ENCODE measurements at regions not wholly inside any gene's neighbourhood (a gene's known extent, or its start where the extent isn't known, plus 50 kb on each side); places are given as distances from the start of the nearest gene placed in this dataset.

GRCh38 chr6:146898888-146899227, 300.1 kb downstream of the ADGB start:
- intact Hi-C loops (cut with micrococcal nuclease; ENCODE audit: unreplicated experiment) = no loop called here
- BruUV-seq (replicated peaks) = no TSS peak
- in situ Hi-C loops (cut with HindIII; ENCODE audit: extremely low pct_ligation_motif_present, low pct_unique_long_range_greater_than_20kb) = no loop called here
- FAIRE-seq (no peak), ATAC-seq (no peak), DNase-seq (ENCODE audit: low spot score) (no peak)
- Histone ChIP-seq H3K79me2 (ENCODE audit: insufficient read depth, low read length) (no peaks in the 10 kb centered on the region), H3K36me3 (replicated peaks in 1 of 2; ENCODE audit: control insufficient read depth in 1 of 2, insufficient read depth in 2 of 2, low read length in 2 of 2) (no peaks in the 10 kb centered on the region), H3K4me3 (replicated peaks in 1 of 3; ENCODE audit: insufficient read depth in 1 of 3, low read depth in 2 of 3, low read length in 3 of 3) (no peak overlapping the region), H3K4me2 (ENCODE audit: low read depth, low read length) (no peak overlapping the region), H3K9me3 (ENCODE audit: low read length) (no peaks in the 10 kb centered on the region), H3K27ac (ENCODE audit: extremely low read length, insufficient read depth, low read length) (no peak overlapping the region), H3K4me1 (ENCODE audit: insufficient read depth, low read length) (no peaks in the 10 kb centered on the region), H4K20me1 (ENCODE audit: insufficient read depth, low read length) (no peaks in the 10 kb centered on the region), H3K27me3 (ENCODE audit: control insufficient read depth in 1 of 2, insufficient read depth in 2 of 2, low read length in 2 of 2) (no peaks in the 10 kb centered on the region; a peak in 1 of 5 replicates), H2AFZ (ENCODE audit: low read length) (no peak overlapping the region), H3K9ac (ENCODE audit: insufficient read depth, low read depth, low read length) (no peak overlapping the region)
- ChIA-PET POLR2A (no interaction called here), CTCF (ENCODE audit: low intra/inter-chr PET ratio, low total read pairs) (no interaction called here)
- no peak for TF ChIP-seq ZNF749 (CRISPR knock-in tag; IDR thresholded peaks at IDR 0.05; ENCODE audit: borderline replicate concordance)
- no peak for TF ChIP-seq ZFP82 (CRISPR knock-in tag; IDR thresholded peaks at IDR 0.05; ENCODE audit: borderline replicate concordance)
- no peak for TF ChIP-seq SIN3B (IDR thresholded peaks at IDR 0.05; ENCODE audit: low read length)
- WGBS (ENCODE audit: low lambda C conversion rate) = 65% methylated on average over 3 of the region's 3 CpGs

- ATAC-seq (no peak), DNase-seq (ENCODE audit: low spot score) (peak; percentile 10), FAIRE-seq (no peak)
- H2AFZ ChIP-seq (ENCODE audit: low read length) = no peak overlapping the region
- no peak overlapping the region for H3K9ac ChIP-seq (ENCODE audit: insufficient read depth, low read depth, low read length)
- BruUV-seq (replicated peaks) = no TSS peak
- H3K9me3 ChIP-seq (ENCODE audit: low read length) = no peaks in the 10 kb centered on the region
- WGBS (ENCODE audit: low lambda C conversion rate) = 36% methylated on average over 6 of the region's 6 CpGs
- TF ChIP-seq RAD21 (CRISPR knock-in tag; IDR thresholded peaks at IDR 0.05) = peak; percentile 50; the same call in 1 of the 2 replicates
- TF ChIP-seq, protein P1, sequence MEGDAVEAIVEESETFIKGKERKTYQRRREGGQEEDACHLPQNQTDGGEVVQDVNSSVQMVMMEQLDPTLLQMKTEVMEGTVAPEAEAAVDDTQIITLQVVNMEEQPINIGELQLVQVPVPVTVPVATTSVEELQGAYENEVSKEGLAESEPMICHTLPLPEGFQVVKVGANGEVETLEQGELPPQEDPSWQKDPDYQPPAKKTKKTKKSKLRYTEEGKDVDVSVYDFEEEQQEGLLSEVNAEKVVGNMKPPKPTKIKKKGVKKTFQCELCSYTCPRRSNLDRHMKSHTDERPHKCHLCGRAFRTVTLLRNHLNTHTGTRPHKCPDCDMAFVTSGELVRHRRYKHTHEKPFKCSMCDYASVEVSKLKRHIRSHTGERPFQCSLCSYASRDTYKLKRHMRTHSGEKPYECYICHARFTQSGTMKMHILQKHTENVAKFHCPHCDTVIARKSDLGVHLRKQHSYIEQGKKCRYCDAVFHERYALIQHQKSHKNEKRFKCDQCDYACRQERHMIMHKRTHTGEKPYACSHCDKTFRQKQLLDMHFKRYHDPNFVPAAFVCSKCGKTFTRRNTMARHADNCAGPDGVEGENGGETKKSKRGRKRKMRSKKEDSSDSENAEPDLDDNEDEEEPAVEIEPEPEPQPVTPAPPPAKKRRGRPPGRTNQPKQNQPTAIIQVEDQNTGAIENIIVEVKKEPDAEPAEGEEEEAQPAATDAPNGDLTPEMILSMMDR (CRISPR knock-in tag; IDR thresholded peaks at IDR 0.05) = peak; percentile 61
- peak; percentile 71 for TF ChIP-seq SMC3 (IDR thresholded peaks at IDR 0.05; ENCODE audit: low read length)
- peak; percentile 89 for TF ChIP-seq STAG1 (CRISPR knock-in tag; IDR thresholded peaks at IDR 0.05)
- no peak for TF ChIP-seq MYNN (CRISPR knock-in tag; IDR thresholded peaks at IDR 0.05; ENCODE audit: low read depth)
- in situ Hi-C loops (cut with HindIII; ENCODE audit: extremely low pct_ligation_motif_present, low pct_unique_long_range_greater_than_20kb) (loop anchor here (10.0 kb wide), 1 partner anchor 303 kb away; the partner anchor contains the start of gene STXBP5), intact Hi-C loops (cut with micrococcal nuclease; ENCODE audit: unreplicated experiment) (loop anchor here (1.0 kb wide), 2 partner anchors 320 to 383 kb away; no protein-coding TSS in a partner anchor)
- no peaks in the 10 kb centered on the region for H3K36me3 ChIP-seq (replicated peaks in 1 of 2; ENCODE audit: control insufficient read depth in 1 of 2, insufficient read depth in 2 of 2, low read length in 2 of 2)
- H3K4me1 ChIP-seq (ENCODE audit: insufficient read depth, low read length) = no peaks in the 10 kb centered on the region
- no peaks in the 10 kb centered on the region for H3K27me3 ChIP-seq (ENCODE audit: control insufficient read depth in 1 of 2, insufficient read depth in 2 of 2, low read length in 2 of 2)
- H3K79me2 ChIP-seq (ENCODE audit: insufficient read depth, low read length) = no peaks in the 10 kb centered on the region
- no peak overlapping the region for H3K4me2 ChIP-seq (ENCODE audit: low read depth, low read length)
- ChIA-PET POLR2A (no interaction called here), CTCF (ENCODE audit: low intra/inter-chr PET ratio, low total read pairs) (interaction anchor here (1.4 to 2.0 kb wide), 2 partner anchors 320 to 383 kb away, joined by 7 to 10 read pairs; no protein-coding TSS in a partner anchor)
- no peak overlapping the region for H3K27ac ChIP-seq (ENCODE audit: extremely low read length, insufficient read depth, low read length)
- no peak overlapping the region for H3K4me3 ChIP-seq (replicated peaks in 1 of 3; ENCODE audit: insufficient read depth in 1 of 3, low read depth in 2 of 3, low read length in 3 of 3)
- no peaks in the 10 kb centered on the region for H4K20me1 ChIP-seq (ENCODE audit: insufficient read depth, low read length)
These were observed 302.0 kb upstream of the STXBP5 start for GRCh38 chr6:146901940-146902816.
